Spleen (tissue), 7 donors: ENCODE measurements at regions not wholly inside any gene's neighbourhood (a gene's known extent, or its start where the extent isn't known, plus 50 kb on each side); places are given as distances from the start of the nearest gene placed in this dataset.

Experiments used
- POLR2A ChIP-seq, 3 donors: fragments of 450-650 bp; IDR thresholded peaks; one replicate each; pipeline ENCODE4 v1.5.1; 2017; ENCODE audit warnings: antibody characterized with exemption in 3 of 3, mild to moderate bottlenecking in 1 of 3
- TF ChIP-seq, protein P1 (sequence below), 11 experiments: fragments of 200-600 bp in 7 of 11; fragments of 450-650 bp in 4 of 11; sonication (generic) in 4 of 11; IDR thresholded peaks in 8 of 11; conservative IDR thresholded peaks in 3 of 11; 1 replicate in 7 of 11; 2 replicates in 4 of 11; pipeline versions ENCODE4 v1.4.0 to v1.8.0; 2016 to 2021; ENCODE audit warnings: antibody characterized with exemption in 11 of 11, inconsistent platforms in 4 of 11, mild to moderate bottlenecking in 1 of 11
- donor health status: DM: no; HTN: no; CAD: no; lungs with moderate emphysema.
- donor health status: DM: no; HTN: no; CAD: no.
- donor health status: DM: no; HTN: no; CAD: no.

DNA sequence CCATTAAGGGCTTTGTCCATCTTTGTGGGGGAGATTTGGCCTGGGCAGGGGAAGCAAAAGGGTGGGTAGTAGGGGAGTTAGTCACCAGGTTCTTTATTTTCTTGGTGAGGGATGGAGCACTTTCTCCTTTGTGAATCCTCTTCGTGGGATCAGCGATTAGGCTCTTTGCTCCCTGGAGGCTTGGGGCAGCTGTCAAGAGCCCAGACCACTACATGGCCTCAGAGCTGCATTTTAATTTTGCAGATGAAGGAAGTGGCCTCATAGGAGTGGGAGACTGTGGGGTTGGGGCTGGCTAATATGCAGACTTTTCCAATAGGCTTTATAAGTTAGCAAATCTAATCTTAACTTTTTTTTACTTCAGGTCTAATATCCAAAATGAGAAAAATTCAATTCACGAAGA lies 168.1 kb upstream of the DEFB112 start:
- TF ChIP-seq, protein P1, sequence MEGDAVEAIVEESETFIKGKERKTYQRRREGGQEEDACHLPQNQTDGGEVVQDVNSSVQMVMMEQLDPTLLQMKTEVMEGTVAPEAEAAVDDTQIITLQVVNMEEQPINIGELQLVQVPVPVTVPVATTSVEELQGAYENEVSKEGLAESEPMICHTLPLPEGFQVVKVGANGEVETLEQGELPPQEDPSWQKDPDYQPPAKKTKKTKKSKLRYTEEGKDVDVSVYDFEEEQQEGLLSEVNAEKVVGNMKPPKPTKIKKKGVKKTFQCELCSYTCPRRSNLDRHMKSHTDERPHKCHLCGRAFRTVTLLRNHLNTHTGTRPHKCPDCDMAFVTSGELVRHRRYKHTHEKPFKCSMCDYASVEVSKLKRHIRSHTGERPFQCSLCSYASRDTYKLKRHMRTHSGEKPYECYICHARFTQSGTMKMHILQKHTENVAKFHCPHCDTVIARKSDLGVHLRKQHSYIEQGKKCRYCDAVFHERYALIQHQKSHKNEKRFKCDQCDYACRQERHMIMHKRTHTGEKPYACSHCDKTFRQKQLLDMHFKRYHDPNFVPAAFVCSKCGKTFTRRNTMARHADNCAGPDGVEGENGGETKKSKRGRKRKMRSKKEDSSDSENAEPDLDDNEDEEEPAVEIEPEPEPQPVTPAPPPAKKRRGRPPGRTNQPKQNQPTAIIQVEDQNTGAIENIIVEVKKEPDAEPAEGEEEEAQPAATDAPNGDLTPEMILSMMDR (IDR thresholded peaks at IDR 0.05 in 8 of 11, conservative IDR thresholded peaks at IDR 0.05 in 3 of 11) = no peak
- no peak for TF ChIP-seq POLR2A (IDR thresholded peaks at IDR 0.05)
